D721Med (cell line): ENCODE measurements at regions not wholly inside any gene's neighbourhood (a gene's known extent, or its start where the extent isn't known, plus 50 kb on each side); places are given as distances from the start of the nearest gene placed in this dataset.

Experiments used
- DNase-seq: peaks from one replicate; pipeline ENCODE4 v3.0.0; 2011; ENCODE audit warnings: low spot score; ENCODE audit not compliant: insufficient read length
- FAIRE-seq: peaks from 2 replicates; lab custom pipeline; 2011; peaks lifted over from hg19 to GRCh38; lab: Jason Lieb, UNC
- CTCF ChIP-seq: IDR thresholded peaks from 2 replicates; pipeline ENCODE4 v1.5.1; 2012; ENCODE audit warnings: mild to moderate bottlenecking, control low read depth; ENCODE audit not compliant: insufficient read depth; ENCODE audit errors: missing control alignments

- TF ChIP-seq CTCF: no peak
- FAIRE-seq (no peak), DNase-seq (no peak)
Measured at GRCh38 chr18:6486313-6486712, 71.6 kb upstream of the L3MBTL4 start.

- TF ChIP-seq CTCF: no peak
- DNase-seq: no peak
- FAIRE-seq: no peak
Measured at GRCh38 chr18:6486764-6487426, 72.2 kb upstream of the L3MBTL4 start.

- no peak for TF ChIP-seq CTCF
- no peak for FAIRE-seq
Measured at GRCh38 chr18:6487968-6488367, 73.3 kb upstream of the L3MBTL4 start.

GRCh38 chr18:6488956-6489355 is 74.2 kb upstream of the L3MBTL4 start:
- DNase-seq (no peak), FAIRE-seq (no peak)
- TF ChIP-seq CTCF: no peak

More at GRCh38 chr18:6487968-6488367, 73.3 kb upstream of the L3MBTL4 start:
- no peak for DNase-seq

- no peak for FAIRE-seq
- DNase-seq: no peak
- TF ChIP-seq CTCF: no peak
Measured at GRCh38 chr18:6489977-6490376, 75.3 kb upstream of the L3MBTL4 start.

- FAIRE-seq: no peak
- no peak for DNase-seq
Measured at GRCh38 chr18:6493194-6493593, 78.5 kb upstream of the L3MBTL4 start.

GRCh38 chr18:6495536-6495935 is 80.8 kb upstream of the L3MBTL4 start:
- FAIRE-seq (no peak), DNase-seq (no peak)
- TF ChIP-seq CTCF: no peak

More at GRCh38 chr18:6493194-6493593, 78.5 kb upstream of the L3MBTL4 start:
- no peak for TF ChIP-seq CTCF
